NCI-H1092 (cell line): ENCODE measurements at regions not wholly inside any gene's neighbourhood (a gene's known extent, or its start where the extent isn't known, plus 50 kb on each side); places are given as distances from the start of the nearest gene placed in this dataset.

Experiments used
- DNase-seq: peaks from one replicate; lab custom pipeline; 2025; lab: John Stamatoyannopoulos, UW

DNA sequence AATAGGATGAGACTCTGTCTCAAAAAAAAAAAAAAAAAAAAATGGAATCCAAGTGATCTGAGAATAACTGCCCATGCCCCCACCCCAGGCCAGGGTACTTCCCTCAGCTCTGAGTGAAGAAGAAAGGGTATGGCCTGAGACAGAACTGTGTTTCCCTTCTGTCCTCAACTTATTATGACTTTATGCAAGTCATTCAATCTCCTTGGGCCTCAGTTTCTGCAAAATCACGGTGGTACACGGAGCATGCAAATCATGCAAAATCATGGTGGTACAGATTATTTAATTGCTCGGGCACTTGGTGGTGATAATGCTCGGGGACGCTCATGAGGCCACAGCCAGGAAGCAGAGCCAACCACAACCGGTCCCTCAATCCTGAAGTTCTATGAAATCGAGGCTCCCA is 56.5 kb upstream of the TBX3 start:
- DNase-seq, result no peak

DNA sequence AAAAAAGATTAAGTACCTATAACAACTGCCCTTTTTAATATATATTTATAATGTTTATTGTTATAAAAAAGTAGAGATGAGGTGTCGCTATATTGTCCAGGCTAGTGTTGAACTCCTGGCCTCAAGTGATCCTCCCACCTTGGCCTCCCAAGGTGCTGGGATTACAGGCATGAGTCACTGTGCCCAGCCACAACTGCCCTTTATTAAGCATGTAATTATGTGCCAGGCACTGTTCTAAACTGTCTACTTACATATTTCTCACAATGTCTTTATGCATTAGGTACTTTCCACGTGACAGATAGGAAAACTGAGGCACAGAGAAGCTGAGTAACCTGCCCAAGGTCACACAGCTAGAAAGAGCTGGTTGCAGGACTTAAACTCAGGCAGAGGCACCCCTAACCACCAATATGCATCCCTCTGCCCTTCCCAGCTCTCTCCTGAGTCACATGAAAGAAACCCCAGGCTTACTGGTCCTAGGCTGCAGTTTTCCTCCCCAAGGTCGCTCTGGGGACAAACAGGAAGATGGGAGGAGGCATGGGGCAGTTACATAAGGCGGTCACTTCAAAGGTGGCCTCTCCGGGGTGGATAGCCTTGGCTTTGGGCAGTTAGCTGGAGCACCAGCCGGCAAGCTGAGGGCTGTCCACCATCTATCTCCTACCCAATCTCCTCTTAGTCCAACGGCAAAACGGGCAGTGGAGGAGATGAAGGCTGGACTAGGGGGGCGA is 54.6 kb upstream of the TBX3 start:
- DNase-seq, result no peak

DNA sequence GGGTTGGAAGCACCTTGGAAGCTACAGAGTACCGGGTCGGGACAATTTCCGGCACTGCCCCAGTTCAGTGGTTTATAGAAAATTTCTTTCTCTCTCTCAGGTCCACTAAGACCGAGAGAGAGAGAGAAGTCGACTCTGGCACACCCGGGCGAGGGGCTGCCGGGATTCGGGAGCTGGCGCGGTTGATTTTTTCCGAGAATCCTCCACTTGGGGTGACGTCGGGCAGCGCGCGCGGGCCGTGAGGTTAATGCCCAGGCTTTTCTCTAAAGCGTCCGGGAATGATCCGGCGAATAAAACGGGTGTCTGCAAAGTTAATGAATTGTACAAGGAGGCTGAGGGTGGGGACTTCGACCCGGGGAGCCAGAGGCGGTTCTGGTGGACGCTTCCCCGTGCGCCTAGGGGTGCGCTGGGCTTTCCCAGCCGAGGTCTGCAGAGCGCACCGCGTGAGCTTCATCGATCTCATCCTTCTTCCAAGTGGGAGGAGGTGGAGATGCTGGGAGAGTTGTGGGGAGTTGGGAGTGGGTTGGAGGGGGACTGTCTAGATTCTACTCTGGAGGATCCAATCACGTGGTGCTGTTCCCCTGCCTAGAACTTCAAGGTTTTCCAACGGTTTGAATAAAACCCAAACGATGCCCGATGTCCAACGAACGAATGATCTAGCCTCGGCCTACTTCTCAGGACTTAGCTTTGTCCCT is 51.9 kb upstream of the TBX3 start:
- DNase-seq, result no peak

DNA sequence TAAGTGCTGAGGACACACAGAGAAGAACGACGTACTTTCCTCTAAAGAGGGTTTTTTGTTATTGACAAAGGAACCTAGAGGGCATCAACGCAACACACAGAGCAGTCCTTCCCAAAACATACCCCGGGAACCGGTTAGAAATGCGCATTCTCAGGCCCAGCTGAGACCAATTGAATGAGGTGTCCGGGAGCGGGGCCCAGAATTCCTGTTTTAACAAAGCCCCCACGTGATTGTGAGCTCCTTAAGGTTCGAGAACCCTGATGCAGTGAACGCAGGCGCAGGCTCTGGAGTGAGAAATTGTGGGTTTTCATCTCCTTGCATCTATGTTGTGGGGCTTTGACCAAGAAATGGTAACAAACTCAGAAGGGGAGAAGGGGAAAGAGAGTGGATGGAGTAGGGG is 51.0 kb upstream of the TBX3 start:
- no peak for DNase-seq

DNA sequence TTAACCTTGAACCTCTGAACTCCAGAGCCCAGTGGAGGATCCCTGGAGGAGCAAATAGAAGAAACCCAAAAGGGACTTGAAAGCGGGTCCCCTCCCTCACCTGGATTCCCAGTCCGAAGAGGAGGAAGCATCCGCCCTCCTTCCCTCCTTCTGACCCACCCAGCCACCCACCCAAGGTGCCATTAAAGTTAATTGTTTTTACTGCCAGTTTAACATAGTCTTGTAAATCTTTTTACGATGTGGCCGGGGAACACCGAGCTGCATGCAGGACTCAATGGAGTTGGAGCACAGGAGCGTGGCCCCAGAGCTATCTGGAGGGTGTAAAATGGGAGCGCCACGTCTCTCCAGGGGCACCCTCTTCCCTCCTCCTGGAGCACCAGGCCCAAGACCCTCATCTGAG is 49.9 kb upstream of the TBX3 start:
- no peak for DNase-seq
